Astrocyte (in vitro differentiated cells and primary cell): ENCODE measurements at regions not wholly inside any gene's neighbourhood (a gene's known extent, or its start where the extent isn't known, plus 50 kb on each side); places are given as distances from the start of the nearest gene placed in this dataset.

ENCODE experiments used
- DNase-seq: peaks from one replicate; pipeline ENCODE4 v3.0.0-alpha.2; 2010; ENCODE audit warnings: low read depth
- FAIRE-seq: peaks from 2 replicates; lab custom pipeline; 2011; peaks lifted over from hg19 to GRCh38; lab: Jason Lieb, UNC
- H2AFZ ChIP-seq: 2 replicates; pipeline ENCODE4 v1.6.0; 2012; ENCODE audit warnings: low read depth, low read length, inconsistent platforms
- H3K27ac ChIP-seq: 2 replicates; pipeline ENCODE4 v1.5.1; 2011; ENCODE audit warnings: low read depth, low read length, inconsistent platforms
- H3K27me3 ChIP-seq: 2 replicates; pipeline ENCODE4 v1.6.0; 2011; ENCODE audit warnings: low read length, inconsistent platforms; ENCODE audit not compliant: insufficient read depth
- H3K36me3 ChIP-seq: 2 replicates; pipeline ENCODE4 v1.5.1; 2011; ENCODE audit warnings: low read length, inconsistent platforms; ENCODE audit not compliant: insufficient read depth
- H3K4me1 ChIP-seq: 2 replicates; pipeline ENCODE4 v1.5.1; 2011; ENCODE audit warnings: low read length, inconsistent platforms; ENCODE audit not compliant: insufficient read depth
- H3K4me2 ChIP-seq: 2 replicates; pipeline ENCODE4 v1.6.0; 2012; ENCODE audit warnings: low read length, inconsistent platforms
- H3K4me3 ChIP-seq: 2 replicates; pipeline ENCODE4 v1.5.1; 2011; ENCODE audit warnings: low read depth, mild to moderate bottlenecking, low read length, inconsistent platforms; ENCODE audit not compliant: insufficient read depth
- H3K79me2 ChIP-seq: 2 replicates; pipeline ENCODE4 v1.6.0; 2012; ENCODE audit warnings: mild to moderate bottlenecking, low read length, inconsistent platforms; ENCODE audit not compliant: insufficient read depth
- H3K9ac ChIP-seq: 2 replicates; pipeline ENCODE4 v1.6.0; 2012; ENCODE audit warnings: mild to moderate bottlenecking, low read length, inconsistent platforms
- H3K9me3 ChIP-seq: 2 replicates; pipeline ENCODE4 v1.5.1; 2012; ENCODE audit warnings: low read depth, mild to moderate bottlenecking, low read length, inconsistent platforms; ENCODE audit not compliant: insufficient read depth
- H4K20me1 ChIP-seq: 2 replicates; pipeline ENCODE4 v1.6.0; 2012; ENCODE audit warnings: low read length, inconsistent platforms; ENCODE audit not compliant: insufficient read depth
- H3K27ac Mint-ChIP-seq: one replicate; pipeline ENCODE4 v1.8.0; 2021; ENCODE audit warnings: mild to moderate bottlenecking, mixed read lengths; ENCODE audit not compliant: unreplicated experiment
- H3K27me3 Mint-ChIP-seq: one replicate; pipeline ENCODE4 v1.8.0; 2021; ENCODE audit warnings: low read depth, mixed read lengths; ENCODE audit not compliant: unreplicated experiment
- H3K36me3 Mint-ChIP-seq: one replicate; pipeline ENCODE4 v1.8.0; 2021; ENCODE audit warnings: low read depth, mixed read lengths; ENCODE audit not compliant: unreplicated experiment
- H3K4me1 Mint-ChIP-seq: one replicate; pipeline ENCODE4 v1.8.0; 2021; ENCODE audit warnings: low read depth, mixed read lengths; ENCODE audit not compliant: unreplicated experiment
- H3K4me3 Mint-ChIP-seq: one replicate; pipeline ENCODE4 v1.8.0; 2021; ENCODE audit warnings: mild to moderate bottlenecking, moderate library complexity, mixed read lengths; ENCODE audit not compliant: unreplicated experiment
- H3K9me3 Mint-ChIP-seq: one replicate; pipeline ENCODE4 v1.8.0; 2021; ENCODE audit warnings: mild to moderate bottlenecking, mixed read lengths; ENCODE audit not compliant: unreplicated experiment
- CTCF ChIP-seq: IDR thresholded peaks from 2 replicates; pipeline ENCODE4 v1.5.1; 2011; ENCODE audit warnings: low read depth, mild to moderate bottlenecking, inconsistent platforms, low read length, moderate library complexity; ENCODE audit not compliant: insufficient read depth
- EZH2 ChIP-seq: IDR thresholded peaks from 2 replicates; pipeline ENCODE4 v1.6.1; 2012; ENCODE audit warnings: mild to moderate bottlenecking, low read length, inconsistent platforms; ENCODE audit not compliant: insufficient read depth

GRCh38 chr5:62112689-62113228, 193.2 kb upstream of the KIF2A start:
- no peaks in the 10 kb centered on the region for H3K36me3 Mint-ChIP-seq
- Histone ChIP-seq H3K9me3 (no peaks in the 10 kb centered on the region), H4K20me1 (no peaks in the 10 kb centered on the region), H3K79me2 (no peaks in the 10 kb centered on the region), H3K4me2 (no peak overlapping the region), H3K27me3 (no peaks in the 10 kb centered on the region), H2AFZ (peak overlapping the region; percentile 38), H3K9ac (no peak overlapping the region), H3K4me1 (no peaks in the 10 kb centered on the region), H3K36me3 (no peaks in the 10 kb centered on the region), H3K4me3 (no peak overlapping the region), H3K27ac (no peak overlapping the region)
- H3K27me3 Mint-ChIP-seq = no peaks in the 10 kb centered on the region
- H3K4me1 Mint-ChIP-seq = peaks cover 10% of the 10 kb centered on the region
- H3K4me3 Mint-ChIP-seq = no peak overlapping the region
- DNase-seq (no peak), FAIRE-seq (no peak)
- TF ChIP-seq EZH2 = no peak
- no peak for TF ChIP-seq CTCF
- no peak overlapping the region for H3K27ac Mint-ChIP-seq
- H3K9me3 Mint-ChIP-seq = no peaks in the 10 kb centered on the region

- Histone ChIP-seq H3K36me3 (no peaks in the 10 kb centered on the region), H3K4me1 (no peaks in the 10 kb centered on the region), H4K20me1 (no peaks in the 10 kb centered on the region), H3K79me2 (no peaks in the 10 kb centered on the region), H3K27me3 (no peaks in the 10 kb centered on the region), H3K27ac (no peak overlapping the region), H2AFZ (no peak overlapping the region), H3K4me2 (no peak overlapping the region), H3K9me3 (no peaks in the 10 kb centered on the region), H3K9ac (no peak overlapping the region), H3K4me3 (no peak overlapping the region)
- H3K4me3 Mint-ChIP-seq = no peak overlapping the region
- TF ChIP-seq CTCF (no peak), EZH2 (no peak)
- no peak overlapping the region for H3K27ac Mint-ChIP-seq
- no peak for DNase-seq
- no peak for FAIRE-seq
- no peaks in the 10 kb centered on the region for H3K9me3 Mint-ChIP-seq
- no peaks in the 10 kb centered on the region for H3K36me3 Mint-ChIP-seq
- H3K27me3 Mint-ChIP-seq = no peaks in the 10 kb centered on the region
- H3K4me1 Mint-ChIP-seq = peaks cover 10% of the 10 kb centered on the region
Observed at GRCh38 chr5:62115014-62115413, 191.0 kb upstream of the KIF2A start.

- Histone ChIP-seq H3K4me1 (no peaks in the 10 kb centered on the region), H3K36me3 (no peaks in the 10 kb centered on the region), H3K9me3 (peaks cover 5% of the 10 kb centered on the region), H3K79me2 (no peaks in the 10 kb centered on the region), H3K4me2 (no peak overlapping the region), H2AFZ (no peak overlapping the region), H4K20me1 (no peaks in the 10 kb centered on the region), H3K27me3 (no peaks in the 10 kb centered on the region), H3K4me3 (no peak overlapping the region), H3K27ac (no peak overlapping the region), H3K9ac (no peak overlapping the region)
- H3K4me3 Mint-ChIP-seq = no peak overlapping the region
- H3K36me3 Mint-ChIP-seq = no peaks in the 10 kb centered on the region
- no peaks in the 10 kb centered on the region for H3K4me1 Mint-ChIP-seq
- FAIRE-seq (no peak), DNase-seq (no peak)
- no peak overlapping the region for H3K27ac Mint-ChIP-seq
- no peaks in the 10 kb centered on the region for H3K27me3 Mint-ChIP-seq
- H3K9me3 Mint-ChIP-seq = no peaks in the 10 kb centered on the region
- TF ChIP-seq CTCF = no peak
- no peak for TF ChIP-seq EZH2
Observed at GRCh38 chr5:62124266-62124665, 181.7 kb upstream of the KIF2A start.
